ENCODE measurements at regions not wholly inside any gene's neighbourhood (a gene's known extent, or its start where the extent isn't known, plus 50 kb on each side); places are given as distances from the start of the nearest gene placed in this dataset.

- no peak for DNase-seq (ENCODE audit: low read depth in 2 of 2)
Observed at GRCh38 chr1:4137621-4138415, 237.7 kb upstream of the C1orf174 start.

GRCh38 chr1:4139646-4140045, 239.6 kb upstream of the C1orf174 start:
- no peak for DNase-seq (ENCODE audit: low read depth in 2 of 2)

- no peak for DNase-seq (ENCODE audit: low read depth in 2 of 2)
Observed at GRCh38 chr1:4140241-4140640, 240.2 kb upstream of the C1orf174 start.

GRCh38 chr1:4140821-4141220, 240.7 kb upstream of the C1orf174 start:
- DNase-seq (ENCODE audit: low read depth in 2 of 2): no peak

- DNase-seq (ENCODE audit: low read depth in 2 of 2): no peak
Observed at GRCh38 chr1:4144349-4144971, 244.4 kb upstream of the C1orf174 start.

GRCh38 chr1:4146101-4146500, 246.0 kb upstream of the C1orf174 start:
- DNase-seq (ENCODE audit: low read depth in 2 of 2): no peak

GRCh38 chr1:4146614-4147013, 246.5 kb upstream of the C1orf174 start:
- no peak for DNase-seq (ENCODE audit: low read depth in 2 of 2)

GRCh38 chr1:4147509-4147908, 247.4 kb upstream of the C1orf174 start:
- DNase-seq (ENCODE audit: low read depth in 2 of 2): no peak

- DNase-seq (ENCODE audit: low read depth in 2 of 2): no peak
Observed at GRCh38 chr1:4149281-4149680, 249.2 kb upstream of the C1orf174 start.

- DNase-seq (ENCODE audit: low read depth in 2 of 2): no peak
Observed at GRCh38 chr1:4149831-4150230, 249.8 kb upstream of the C1orf174 start.

GRCh38 chr1:4150262-4150661, 250.2 kb upstream of the C1orf174 start:
- DNase-seq (ENCODE audit: low read depth in 2 of 2): no peak

GRCh38 chr1:4152266-4152665, 252.2 kb upstream of the C1orf174 start:
- no peak for DNase-seq (ENCODE audit: low read depth in 2 of 2)

- DNase-seq (ENCODE audit: low read depth in 2 of 2): no peak
Observed at GRCh38 chr1:4153571-4153970, 253.5 kb upstream of the C1orf174 start.

GRCh38 chr1:4156241-4156973, 256.3 kb upstream of the C1orf174 start:
- no peak for DNase-seq (ENCODE audit: low read depth in 2 of 2)

GRCh38 chr1:4160181-4160580, 260.1 kb upstream of the C1orf174 start:
- no peak for DNase-seq (ENCODE audit: low read depth in 2 of 2)

GRCh38 chr1:4161366-4162006, 261.4 kb upstream of the C1orf174 start:
- DNase-seq (ENCODE audit: low read depth in 2 of 2): no peak

GRCh38 chr1:4164965-4165364, 264.9 kb upstream of the C1orf174 start:
- DNase-seq (ENCODE audit: low read depth in 2 of 2): no peak

GRCh38 chr1:4165686-4166300, 265.7 kb upstream of the C1orf174 start:
- no peak for DNase-seq (ENCODE audit: low read depth in 2 of 2)

- no peak for DNase-seq (ENCODE audit: low read depth in 2 of 2)
Observed at GRCh38 chr1:4166713-4167112, 266.6 kb upstream of the C1orf174 start.

- DNase-seq (ENCODE audit: low read depth in 2 of 2): no peak
Observed at GRCh38 chr1:4169991-4170390, 269.9 kb upstream of the C1orf174 start.

- no peak for DNase-seq (ENCODE audit: low read depth in 2 of 2)
Observed at GRCh38 chr1:4170548-4171340, 270.7 kb upstream of the C1orf174 start.

Data from stimulated activated CD4-positive, alpha-beta T cell treated with anti-CD3 and anti-CD28 coated beads, Interleukin-1b, Interleukin-23, amount 100 ng/mL, for 1 hour (primary cell).